ENCODE measurements at regions not wholly inside any gene's neighbourhood (a gene's known extent, or its start where the extent isn't known, plus 50 kb on each side); places are given as distances from the start of the nearest gene placed in this dataset.

GRCh38 chr2:160719116-160719515, 225.5 kb upstream of the RBMS1 start:
- H3K4me1 ChIP-seq (replicated peaks in 1 of 2), result no peaks in the 10 kb centered on the region
- DNase-seq, result no peak
- H3K4me3 ChIP-seq, result no peak overlapping the region
- H3K9me3 ChIP-seq (replicated peaks in 1 of 3), result no peaks in the 10 kb centered on the region
- intact Hi-C loops (cut with DNase I), result no loop called here
- H3K27me3 ChIP-seq, result no peaks in the 10 kb centered on the region
- 51 to 63% (median 60%) methylated on average over 3 of the region's 3 CpGs for WGBS, 4 donors
- TF ChIP-seq CTCF (IDR thresholded peaks at IDR 0.05) (no peak), POLR2A (IDR thresholded peaks at IDR 0.05) (no peak)
- no peak overlapping the region for H3K27ac ChIP-seq
- no peaks in the 10 kb centered on the region for H3K36me3 ChIP-seq (replicated peaks in 1 of 2)

GRCh38 chr2:160720098-160720497, 226.5 kb upstream of the RBMS1 start:
- DNase-seq, result no peak
- intact Hi-C loops (cut with DNase I), result no loop called here
- TF ChIP-seq CTCF (IDR thresholded peaks at IDR 0.05), result no peak
- TF ChIP-seq POLR2A (IDR thresholded peaks at IDR 0.05), result no peak
- Histone ChIP-seq H3K4me1 (replicated peaks in 1 of 2) (no peaks in the 10 kb centered on the region), H3K27ac (no peak overlapping the region), H3K36me3 (replicated peaks in 1 of 2) (no peaks in the 10 kb centered on the region), H3K4me3 (no peak overlapping the region), H3K9me3 (replicated peaks in 1 of 3) (no peaks in the 10 kb centered on the region), H3K27me3 (no peaks in the 10 kb centered on the region)
- 81 to 91% (median 86%) methylated on average over 1 of the region's 1 CpG for WGBS, 4 donors

GRCh38 chr2:160721089-160722040, 227.8 kb upstream of the RBMS1 start:
- no peak overlapping the region for H3K27ac ChIP-seq
- no peaks in the 10 kb centered on the region for H3K4me1 ChIP-seq (replicated peaks in 1 of 2)
- no peak for TF ChIP-seq POLR2A (IDR thresholded peaks at IDR 0.05)
- TF ChIP-seq CTCF (IDR thresholded peaks at IDR 0.05), result no peak
- H3K36me3 ChIP-seq (replicated peaks in 1 of 2), result no peaks in the 10 kb centered on the region
- no peaks in the 10 kb centered on the region for H3K27me3 ChIP-seq
- no peaks in the 10 kb centered on the region for H3K9me3 ChIP-seq (replicated peaks in 1 of 3)
- 93 to 100% (median 95%) methylated on average over 1 of the region's 1 CpG for WGBS, 4 donors
- DNase-seq, result no peak
- intact Hi-C loops (cut with DNase I), result no loop called here
- no peak overlapping the region for H3K4me3 ChIP-seq

- intact Hi-C loops (cut with DNase I), result no loop called here
- WGBS, 4 donors, result 0 to 51% (median 39%) methylated on average over 1 of the region's 1 CpG
- H3K4me1 ChIP-seq (replicated peaks in 1 of 2), result no peaks in the 10 kb centered on the region
- no peaks in the 10 kb centered on the region for H3K9me3 ChIP-seq (replicated peaks in 1 of 3)
- no peak overlapping the region for H3K27ac ChIP-seq
- H3K27me3 ChIP-seq, result no peaks in the 10 kb centered on the region
- no peak for DNase-seq
- no peaks in the 10 kb centered on the region for H3K36me3 ChIP-seq (replicated peaks in 1 of 2)
- no peak overlapping the region for H3K4me3 ChIP-seq
- no peak for TF ChIP-seq CTCF (IDR thresholded peaks at IDR 0.05)
- no peak for TF ChIP-seq POLR2A (IDR thresholded peaks at IDR 0.05)
Measured at GRCh38 chr2:160726046-160726445, 232.4 kb upstream of the RBMS1 start.
